ENCODE measurements at regions not wholly inside any gene's neighbourhood (a gene's known extent, or its start where the extent isn't known, plus 50 kb on each side); places are given as distances from the start of the nearest gene placed in this dataset.

GRCh38 chr4:75180217-75180616 is 247.3 kb downstream of the PARM1 start:
- TF ChIP-seq CTCF (IDR thresholded peaks at IDR 0.05) (no peak), POLR2A (IDR thresholded peaks at IDR 0.05) (no peak)

Measured in stomach (tissue), 4 donors.